ENCODE measurements at regions not wholly inside any gene's neighbourhood (a gene's known extent, or its start where the extent isn't known, plus 50 kb on each side); places are given as distances from the start of the nearest gene placed in this dataset.

GRCh38 chr15:25226360-25226759, 212.5 kb downstream of the UBE3A start:
- no peak overlapping the region for H3K4me3 ChIP-seq
- H3K27me3 ChIP-seq: no peaks in the 10 kb centered on the region
- H3K36me3 ChIP-seq: no peaks in the 10 kb centered on the region
- no peaks in the 10 kb centered on the region for H3K9me3 ChIP-seq
- no peak overlapping the region for H3K27ac ChIP-seq
- H3K4me1 ChIP-seq: no peaks in the 10 kb centered on the region
- DNase-seq (ENCODE audit: extremely low spot score in 2 of 2): no peak
- no peak for TF ChIP-seq POLR2A (IDR thresholded peaks at IDR 0.05)
- no peak for TF ChIP-seq CTCF (IDR thresholded peaks at IDR 0.05)
- TF ChIP-seq POLR2AphosphoS5 (IDR thresholded peaks at IDR 0.05; ENCODE audit: insufficient read depth in 1 of 2, low read depth in 1 of 2): no peak
- intact Hi-C loops (cut with DNase I): no loop called here

- Histone ChIP-seq H3K9me3 (no peaks in the 10 kb centered on the region), H3K27me3 (no peaks in the 10 kb centered on the region), H3K36me3 (no peaks in the 10 kb centered on the region), H3K27ac (no peak overlapping the region), H3K4me1 (no peaks in the 10 kb centered on the region), H3K4me3 (no peak overlapping the region)
- no peak for DNase-seq (ENCODE audit: extremely low spot score in 2 of 2)
- intact Hi-C loops (cut with DNase I): no loop called here
- TF ChIP-seq CTCF (IDR thresholded peaks at IDR 0.05) (no peak), POLR2AphosphoS5 (IDR thresholded peaks at IDR 0.05; ENCODE audit: insufficient read depth in 1 of 2, low read depth in 1 of 2) (no peak), POLR2A (IDR thresholded peaks at IDR 0.05) (no peak)
Measured at GRCh38 chr15:25228261-25228660, 210.6 kb downstream of the UBE3A start.

GRCh38 chr15:25230442-25230841, 208.4 kb downstream of the UBE3A start:
- intact Hi-C loops (cut with DNase I): no loop called here
- no peaks in the 10 kb centered on the region for H3K9me3 ChIP-seq
- no peak overlapping the region for H3K4me3 ChIP-seq
- TF ChIP-seq CTCF (IDR thresholded peaks at IDR 0.05) (no peak), POLR2A (IDR thresholded peaks at IDR 0.05) (no peak), POLR2AphosphoS5 (IDR thresholded peaks at IDR 0.05; ENCODE audit: insufficient read depth in 1 of 2, low read depth in 1 of 2) (no peak)
- no peaks in the 10 kb centered on the region for H3K36me3 ChIP-seq
- no peak for DNase-seq (ENCODE audit: extremely low spot score in 2 of 2)
- H3K27me3 ChIP-seq: no peaks in the 10 kb centered on the region
- no peak overlapping the region for H3K27ac ChIP-seq
- no peaks in the 10 kb centered on the region for H3K4me1 ChIP-seq

- no peak for DNase-seq (ENCODE audit: extremely low spot score in 2 of 2)
- intact Hi-C loops (cut with DNase I): no loop called here
- Histone ChIP-seq H3K36me3 (no peaks in the 10 kb centered on the region), H3K27ac (no peak overlapping the region), H3K9me3 (no peaks in the 10 kb centered on the region), H3K4me1 (no peaks in the 10 kb centered on the region), H3K27me3 (no peaks in the 10 kb centered on the region), H3K4me3 (no peak overlapping the region)
- TF ChIP-seq POLR2AphosphoS5 (IDR thresholded peaks at IDR 0.05; ENCODE audit: insufficient read depth in 1 of 2, low read depth in 1 of 2): no peak
- no peak for TF ChIP-seq POLR2A (IDR thresholded peaks at IDR 0.05)
- TF ChIP-seq CTCF (IDR thresholded peaks at IDR 0.05): no peak
Measured at GRCh38 chr15:25233766-25234350, 205.0 kb downstream of the UBE3A start.

- Histone ChIP-seq H3K36me3 (no peaks in the 10 kb centered on the region), H3K27ac (no peak overlapping the region), H3K9me3 (no peaks in the 10 kb centered on the region), H3K27me3 (no peaks in the 10 kb centered on the region), H3K4me1 (no peaks in the 10 kb centered on the region), H3K4me3 (no peak overlapping the region)
- intact Hi-C loops (cut with DNase I): no loop called here
- no peak for DNase-seq (ENCODE audit: extremely low spot score in 2 of 2)
- TF ChIP-seq POLR2AphosphoS5 (IDR thresholded peaks at IDR 0.05; ENCODE audit: insufficient read depth in 1 of 2, low read depth in 1 of 2) (no peak), CTCF (IDR thresholded peaks at IDR 0.05) (no peak), POLR2A (IDR thresholded peaks at IDR 0.05) (no peak)
Measured at GRCh38 chr15:25234831-25235230, 204.0 kb downstream of the UBE3A start.

All from vagina (tissue), 2 donors.